HEK293T (cell line): ENCODE measurements at regions not wholly inside any gene's neighbourhood (a gene's known extent, or its start where the extent isn't known, plus 50 kb on each side); places are given as distances from the start of the nearest gene placed in this dataset.

Experiments
- CTCF ChIA-PET: fragments of 350-600 bp; formaldehyde crosslinking; extraction: SDS; loops from one replicate; lab custom pipeline; 2021; ENCODE audit warnings: antibody characterized with exemption, inconsistent platforms; lab: Yijun Ruan, JAX
- POLR2A ChIA-PET: fragments of 350-600 bp; formaldehyde crosslinking; extraction: SDS; loops from one replicate; lab custom pipeline; 2020; ENCODE audit warnings: antibody characterized with exemption, inconsistent platforms; lab: Yijun Ruan, JAX
- DNase-seq: peaks from one replicate; pipeline ENCODE4 v3.0.0; 2012; ENCODE audit warnings: mixed read lengths; ENCODE audit errors: extremely low spot score
- ARNT ChIP-seq: fragments of 450-650 bp; IDR thresholded peaks from 2 replicates; pipeline ENCODE4 v1.6.1; 2017; ENCODE audit warnings: mild to moderate bottlenecking
- BHLHE40 ChIP-seq: fragments of 450-650 bp; IDR thresholded peaks from 2 replicates; pipeline ENCODE4 v1.6.1; 2016; ENCODE audit warnings: mild to moderate bottlenecking, moderate library complexity, borderline replicate concordance
- CTBP1 ChIP-seq: fragments of 450-650 bp; IDR thresholded peaks from 2 replicates; pipeline ENCODE4 v1.6.1; 2016; ENCODE audit warnings: borderline replicate concordance
- ELF4 ChIP-seq: fragments of 450-650 bp; IDR thresholded peaks from 2 replicates; pipeline ENCODE4 v1.6.1; 2017; ENCODE audit warnings: antibody characterized with exemption
- FOXA1 ChIP-seq: fragments of 450-650 bp; IDR thresholded peaks from 2 replicates; pipeline ENCODE4 v1.6.1; 2016; ENCODE audit warnings: mild to moderate bottlenecking
- FOXK2 ChIP-seq: fragments of 450-650 bp; IDR thresholded peaks from 2 replicates; pipeline ENCODE4 v1.6.1; 2016; ENCODE audit warnings: mild to moderate bottlenecking
- FOXM1 ChIP-seq: fragments of 450-650 bp; IDR thresholded peaks from 2 replicates; pipeline ENCODE4 v1.6.1; 2017; ENCODE audit warnings: mild to moderate bottlenecking, borderline replicate concordance
- HDGF ChIP-seq: fragments of 450-650 bp; IDR thresholded peaks from 2 replicates; pipeline ENCODE4 v1.6.1; 2017; ENCODE audit warnings: antibody characterized with exemption, borderline replicate concordance
- L3MBTL2 ChIP-seq: fragments of 450-650 bp; conservative IDR thresholded peaks from 2 replicates; pipeline ENCODE4 v1.6.1; 2016; ENCODE audit warnings: mild to moderate bottlenecking
- LEF1 ChIP-seq: fragments of 450-650 bp; IDR thresholded peaks from 2 replicates; pipeline ENCODE4 v1.6.1; 2017; ENCODE audit warnings: mild to moderate bottlenecking, borderline replicate concordance
- NFRKB ChIP-seq: fragments of 450-650 bp; IDR thresholded peaks from 2 replicates; pipeline ENCODE4 v1.6.1; 2016; ENCODE audit warnings: mild to moderate bottlenecking, moderate library complexity
- SP1 ChIP-seq: fragments of 450-650 bp; IDR thresholded peaks from 2 replicates; pipeline ENCODE4 v1.6.1; 2017
- SUZ12 ChIP-seq: fragments of 450-650 bp; IDR thresholded peaks from 2 replicates; pipeline ENCODE4 v1.6.1; 2016; ENCODE audit warnings: mild to moderate bottlenecking
- TARDBP ChIP-seq: fragments of 450-650 bp; IDR thresholded peaks from 2 replicates; pipeline ENCODE4 v1.6.1; 2016
- ZNF384 ChIP-seq: fragments of 450-650 bp; IDR thresholded peaks from 2 replicates; pipeline ENCODE4 v1.6.1; 2016
- TF ChIP-seq, protein P1 (sequence below): fragments of 450-650 bp; IDR thresholded peaks from 2 replicates; pipeline ENCODE4 v1.6.1; 2016

DNA sequence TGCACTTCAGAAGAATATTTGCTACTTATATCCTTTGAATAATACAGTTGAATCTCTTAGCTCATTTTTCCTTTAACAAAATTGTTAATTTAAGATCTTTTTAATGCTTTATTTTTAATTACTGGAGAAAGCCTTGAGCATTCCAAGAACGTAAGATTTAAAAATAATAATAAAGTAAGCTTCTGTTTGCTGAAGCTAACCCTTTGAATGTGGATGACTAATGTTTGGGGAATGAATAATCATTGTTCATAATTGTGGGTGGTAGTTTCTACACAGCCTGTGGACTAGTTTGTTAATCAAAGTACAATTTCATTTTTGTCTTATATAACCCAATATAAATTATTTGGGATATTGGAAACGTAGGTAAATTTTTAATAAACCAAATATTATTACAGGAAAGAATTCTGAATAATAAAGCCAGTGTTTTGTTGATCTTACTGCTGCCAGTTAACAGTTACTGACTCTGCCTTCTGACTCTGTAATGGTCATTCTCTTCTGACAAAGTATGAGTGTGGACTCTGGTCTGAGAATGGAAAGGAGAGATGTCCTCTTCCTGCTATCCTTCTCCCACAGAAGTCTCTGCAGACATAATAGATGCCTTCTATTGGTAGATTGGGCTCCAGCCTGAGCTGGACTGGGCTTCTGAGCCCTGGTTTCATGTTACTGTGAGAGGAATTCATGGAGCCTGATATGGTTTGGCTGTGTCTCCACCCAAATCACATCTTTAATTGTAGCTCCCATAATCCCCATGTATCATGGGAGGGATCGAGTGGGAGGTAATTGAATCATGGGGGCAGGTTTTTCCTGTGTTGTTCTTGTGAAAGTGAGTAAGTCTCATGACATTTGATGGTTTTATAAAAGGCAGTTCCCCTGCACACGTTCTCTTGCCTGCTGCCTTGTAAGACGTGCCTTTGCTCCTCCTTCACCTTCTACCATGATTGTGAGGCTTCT is 292.7 kb upstream of the SLC39A10 start:
- ChIA-PET CTCF (interaction anchor here (0.6 to 0.8 kb wide), 2 partner anchors 7 to 73 kb away, joined by 3 read pairs; no protein-coding TSS in a partner anchor), POLR2A (no interaction called here)
- TF ChIP-seq ARNT (no peak), NFRKB (no peak), CTBP1 (no peak), BHLHE40 (no peak), FOXM1 (no peak), ZNF384 (no peak), SP1 (no peak), ELF4 (no peak), FOXA1 (no peak), LEF1 (no peak), HDGF (no peak), FOXK2 (no peak), L3MBTL2 (no peak), SUZ12 (no peak), TARDBP (no peak)
- TF ChIP-seq, protein P1, sequence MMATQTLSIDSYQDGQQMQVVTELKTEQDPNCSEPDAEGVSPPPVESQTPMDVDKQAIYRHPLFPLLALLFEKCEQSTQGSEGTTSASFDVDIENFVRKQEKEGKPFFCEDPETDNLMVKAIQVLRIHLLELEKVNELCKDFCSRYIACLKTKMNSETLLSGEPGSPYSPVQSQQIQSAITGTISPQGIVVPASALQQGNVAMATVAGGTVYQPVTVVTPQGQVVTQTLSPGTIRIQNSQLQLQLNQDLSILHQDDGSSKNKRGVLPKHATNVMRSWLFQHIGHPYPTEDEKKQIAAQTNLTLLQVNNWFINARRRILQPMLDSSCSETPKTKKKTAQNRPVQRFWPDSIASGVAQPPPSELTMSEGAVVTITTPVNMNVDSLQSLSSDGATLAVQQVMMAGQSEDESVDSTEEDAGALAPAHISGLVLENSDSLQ, result no peak
- DNase-seq, result no peak

- CTCF ChIA-PET, result interaction anchor here (0.6 to 0.8 kb wide), 2 partner anchors 8 to 72 kb away, joined by 3 read pairs; no protein-coding TSS in a partner anchor
- DNase-seq, result no peak
- TF ChIP-seq LEF1 (no peak), ZNF384 (no peak), ELF4 (no peak), FOXM1 (no peak), FOXA1 (no peak), ARNT (no peak)
- TF ChIP-seq, protein P1, result no peak
- POLR2A ChIA-PET, result no interaction called here
Observed at GRCh38 chr2:195363496-195363895, 293.5 kb upstream of the SLC39A10 start.

DNA sequence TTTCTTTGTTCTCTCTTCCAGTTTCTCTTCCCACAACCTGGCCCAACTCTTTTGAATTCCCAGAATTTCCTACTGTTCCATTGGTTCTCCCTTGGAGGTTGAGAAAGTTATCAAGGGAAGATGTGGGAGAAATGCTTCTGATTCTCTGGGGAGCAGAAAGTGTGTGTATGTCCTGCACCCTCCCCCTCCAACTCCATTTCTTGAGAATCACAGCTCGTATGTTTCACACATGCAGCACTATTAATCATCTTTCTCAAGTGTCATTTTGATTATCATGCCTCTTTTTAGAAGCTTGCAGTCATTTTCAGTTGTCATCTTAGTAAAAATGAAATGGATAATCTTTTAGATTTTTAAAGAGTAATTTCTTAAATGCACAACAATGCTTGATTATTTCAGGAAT is 296.8 kb upstream of the SLC39A10 start:
- DNase-seq, result no peak
- POLR2A ChIA-PET, result no interaction called here
- TF ChIP-seq LEF1 (no peak), BHLHE40 (no peak)
- CTCF ChIA-PET, result no interaction called here

DNA sequence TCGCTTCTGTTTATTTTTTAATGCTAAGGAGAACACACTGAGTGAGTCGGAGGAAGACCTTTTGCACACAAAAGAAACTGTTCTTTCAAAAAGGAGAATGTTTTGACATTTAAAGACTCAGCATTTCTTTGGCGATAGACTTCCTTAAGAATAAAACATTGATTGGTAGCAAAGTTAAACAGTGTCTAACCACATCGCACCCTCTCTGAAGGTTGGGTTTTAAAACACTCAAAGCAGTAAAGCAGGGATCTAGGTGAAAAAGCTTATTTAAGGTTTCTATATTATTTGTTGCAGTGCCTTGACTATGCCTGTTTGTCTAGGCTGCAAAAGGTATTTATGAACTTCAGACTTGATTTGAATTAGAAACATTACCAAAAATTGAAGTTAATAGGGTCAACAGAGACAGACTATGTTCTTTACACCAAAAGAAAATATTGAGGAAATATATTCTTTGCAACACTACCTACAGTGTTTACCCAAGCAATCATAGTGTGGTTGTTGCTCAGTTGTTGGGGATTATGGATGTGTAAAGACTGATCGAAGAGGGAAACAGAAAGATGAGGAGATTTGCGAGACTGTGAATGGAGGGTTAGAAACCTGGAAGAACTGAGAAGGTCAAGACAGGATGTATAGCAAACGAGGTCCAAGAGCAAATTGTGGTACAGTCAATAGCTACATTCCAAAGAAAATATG is 297.8 kb upstream of the SLC39A10 start:
- TF ChIP-seq FOXK2 (no peak), TARDBP (no peak)
- TF ChIP-seq, protein P1, result no peak
- POLR2A ChIA-PET, result no interaction called here
- no peak for DNase-seq
- CTCF ChIA-PET, result no interaction called here

- TF ChIP-seq L3MBTL2, result 0 out of 2 replicates have a peak, but pooled peaks have one; percentile 18
- no peak for TF ChIP-seq HDGF
- ChIA-PET CTCF (no interaction called here), POLR2A (no interaction called here)
- no peak for DNase-seq
Observed at GRCh38 chr2:195356920-195357440, 300.0 kb upstream of the SLC39A10 start.

DNA sequence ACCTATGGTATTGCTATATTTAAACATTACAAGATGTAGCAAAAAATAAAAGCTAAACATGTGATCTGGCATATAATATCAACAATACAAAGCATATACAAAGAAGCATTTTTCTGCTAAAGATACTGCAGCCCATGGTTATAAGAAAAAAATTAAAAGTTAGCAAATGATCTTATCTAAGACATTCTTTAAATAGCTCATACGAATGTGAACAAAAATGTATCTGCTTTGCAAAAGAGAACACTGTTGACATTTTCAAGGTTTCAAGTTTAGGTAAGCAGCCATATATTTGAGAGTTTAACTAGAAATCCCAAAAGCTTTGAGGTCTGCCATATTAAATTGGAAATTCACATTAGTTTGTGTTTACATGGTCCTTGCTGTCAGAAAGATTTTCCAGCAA is 301.0 kb upstream of the SLC39A10 start:
- ChIA-PET CTCF (interaction anchor here (0.7 kb wide), 1 partner anchor 10 kb away, joined by 3 read pairs; no protein-coding TSS in a partner anchor), POLR2A (no interaction called here)
- DNase-seq, result no peak
- no peak for TF ChIP-seq FOXM1
- TF ChIP-seq SUZ12, result no peak
- no peak for TF ChIP-seq NFRKB
- TF ChIP-seq CTBP1, result no peak
- no peak for TF ChIP-seq TARDBP
- no peak for TF ChIP-seq HDGF
- TF ChIP-seq ZNF384, result no peak
